Astrocyte of the spinal cord (primary cell): ENCODE measurements at regions not wholly inside any gene's neighbourhood (a gene's known extent, or its start where the extent isn't known, plus 50 kb on each side); places are given as distances from the start of the nearest gene placed in this dataset.
A peak's percentile ranks its signal among the peaks of the same experiment; 100 is the strongest.

ENCODE experiments used
- DNase-seq: peaks from one replicate; pipeline ENCODE4 v3.0.0; 2011; ENCODE audit warnings: low read depth, low spot score
- H3K4me3 ChIP-seq: 2 replicates; pipeline ENCODE4 v1.5.1; 2011; ENCODE audit warnings: low read depth, mild to moderate bottlenecking, low read length, moderate library complexity
- CTCF ChIP-seq: IDR thresholded peaks from 2 replicates; pipeline ENCODE4 v1.5.1; 2012; ENCODE audit warnings: low read depth, mild to moderate bottlenecking, low read length, inconsistent platforms
- in situ Hi-C: cut with HindIII; loops from 2 replicates; pipeline ENCODE4 v1.10.0; 2017; ENCODE audit warnings: low sequenced_read_pairs

GRCh38 chr2:120960770-120961366 lies 225.2 kb downstream of the GLI2 start:
- DNase-seq, result no peak
- H3K4me3 ChIP-seq, result no peak overlapping the region
- TF ChIP-seq CTCF, result no peak
- in situ Hi-C loops, result no loop called here

GRCh38 chr2:120961396-120961795 lies 225.7 kb downstream of the GLI2 start:
- in situ Hi-C loops, result no loop called here
- TF ChIP-seq CTCF, result no peak
- DNase-seq, result no peak
- no peak overlapping the region for H3K4me3 ChIP-seq

GRCh38 chr2:120963997-120964705 lies 228.5 kb downstream of the GLI2 start:
- no peak overlapping the region for H3K4me3 ChIP-seq
- no peak for TF ChIP-seq CTCF
- in situ Hi-C loops, result no loop called here
- DNase-seq, result no peak

GRCh38 chr2:120964819-120965218 lies 229.2 kb downstream of the GLI2 start:
- no peak for TF ChIP-seq CTCF
- in situ Hi-C loops, result no loop called here
- peak; percentile 55 for DNase-seq
- no peak overlapping the region for H3K4me3 ChIP-seq

GRCh38 chr2:120966510-120967254 lies 231.0 kb downstream of the GLI2 start:
- DNase-seq, result no peak
- in situ Hi-C loops, result no loop called here
- TF ChIP-seq CTCF, result no peak
- no peak overlapping the region for H3K4me3 ChIP-seq

GRCh38 chr2:120968307-120969015 lies 232.8 kb downstream of the GLI2 start:
- no peak overlapping the region for H3K4me3 ChIP-seq
- in situ Hi-C loops, result no loop called here
- no peak for DNase-seq
- TF ChIP-seq CTCF, result no peak
